ENCODE measurements at regions not wholly inside any gene's neighbourhood (a gene's known extent, or its start where the extent isn't known, plus 50 kb on each side); places are given as distances from the start of the nearest gene placed in this dataset.
A peak's percentile ranks its signal among the peaks of the same experiment; 100 is the strongest.

DNA sequence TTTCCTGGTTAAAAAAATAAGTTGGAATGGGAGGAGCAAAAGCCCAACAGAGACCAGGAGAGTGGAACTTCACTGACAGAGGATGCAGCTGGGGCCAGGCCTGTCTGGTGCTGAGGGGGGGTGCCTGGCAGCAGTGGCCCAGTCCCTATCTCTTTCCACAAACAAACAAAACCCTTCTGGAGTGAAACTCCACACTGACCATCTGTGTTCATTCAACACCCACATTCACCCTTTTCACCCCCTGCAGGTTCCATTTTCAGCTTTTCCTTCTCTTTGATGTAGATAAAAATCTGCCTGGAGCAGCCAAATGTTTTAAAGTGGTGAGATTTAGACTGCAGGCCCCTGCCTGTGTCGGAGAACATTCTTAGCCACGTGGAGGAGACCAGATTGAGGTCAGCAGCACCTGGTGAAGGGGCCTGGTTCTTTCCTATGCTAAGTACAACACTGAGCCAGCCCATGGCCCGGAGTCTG is 161.4 kb upstream of the CDH11 start:
- no peak overlapping the region for H3K9ac ChIP-seq (ENCODE audit: low read depth, low read length)
- no peaks in the 10 kb centered on the region for H3K9me1 ChIP-seq (ENCODE audit: insufficient read depth, low read length)
- no peaks in the 10 kb centered on the region for H3K9me3 ChIP-seq (ENCODE audit: control insufficient read depth, insufficient read depth, low read length)
- H3K36me3 ChIP-seq (ENCODE audit: control insufficient read depth, insufficient read depth, low read length), result no peaks in the 10 kb centered on the region
- H2BK15ac ChIP-seq (ENCODE audit: low read depth, low read length), result no peak overlapping the region
- H4K5ac ChIP-seq (ENCODE audit: low read depth, low read length), result no peak overlapping the region
- dilution Hi-C loops (cut with HindIII; ENCODE audit: low sequenced_read_pairs, unreplicated experiment) (no loop called here), intact Hi-C loops (cut with micrococcal nuclease) (no loop called here), in situ Hi-C loops (cut with MboI; ENCODE audit: low sequenced_read_pairs) (no loop called here)
- H3K14ac ChIP-seq (replicated peaks; ENCODE audit: low read depth, low read length), result no peak overlapping the region
- no peak overlapping the region for H2BK120ac ChIP-seq (ENCODE audit: low read depth, low read length)
- CTCF ChIA-PET, result no interaction called here
- no peak overlapping the region for H2BK5ac ChIP-seq (ENCODE audit: low read depth, low read length, poor library complexity, severe bottlenecking)
- no peak overlapping the region for H3K23ac ChIP-seq (ENCODE audit: low read depth, low read length)
- POLR2A ChIA-PET (ENCODE audit: unreplicated experiment), result no interaction called here
- DNase-seq (peak; percentile 34), ATAC-seq (ENCODE audit: low read depth) (peak; percentile 50)
- H3K4ac ChIP-seq (ENCODE audit: low read depth, low read length), result no peak overlapping the region
- H2BK20ac ChIP-seq (ENCODE audit: low read depth, low read length), result no peak overlapping the region
- no peak overlapping the region for H2AK9ac ChIP-seq (replicated peaks; ENCODE audit: low read depth, low read length, poor library complexity)
- H3K79me1 ChIP-seq (ENCODE audit: low read depth in 1 of 2, low read length in 2 of 2), result no peaks in the 10 kb centered on the region
- peak overlapping the region; percentile 71 for H2AFZ ChIP-seq (replicated peaks; ENCODE audit: low read length, poor library complexity)
- WGBS, 2 experiments (ENCODE audit: extremely low coverage in 2 of 2, insufficient read length in 1 of 2), result no CpG with 5 or more reads among the region's 3 CpGs
- H3K4me3 ChIP-seq (ENCODE audit: insufficient read depth, low read depth, low read length), result no peak overlapping the region
- no peak overlapping the region for H4K8ac ChIP-seq (ENCODE audit: low read depth in 2 of 2, low read length in 2 of 2)
- no peak overlapping the region; the same call in 1 of the 2 replicates for H3K4me2 ChIP-seq (ENCODE audit: low read depth, low read length)
- H3K56ac ChIP-seq (ENCODE audit: extremely low read depth, insufficient read depth, low read length), result no peak overlapping the region
- TF ChIP-seq POLR2A (IDR thresholded peaks at IDR 0.05; ENCODE audit: low read depth, low read length), result no peak
- no peak for TF ChIP-seq MAZ (IDR thresholded peaks at IDR 0.05; ENCODE audit: borderline replicate concordance, low read depth, low read length)
- H3K18ac ChIP-seq (ENCODE audit: low read depth, low read length), result no peak overlapping the region
- H3K27ac ChIP-seq (ENCODE audit: insufficient read depth, low read length), result no peak overlapping the region
- H4K91ac ChIP-seq (ENCODE audit: insufficient read depth, low read depth, low read length), result no peak overlapping the region
- no peaks in the 10 kb centered on the region for H4K20me1 ChIP-seq (ENCODE audit: insufficient read depth, low read length)
- H3K27me3 ChIP-seq (ENCODE audit: control insufficient read depth, insufficient read depth, low read length), result no peaks in the 10 kb centered on the region
- peaks cover 4% of the 10 kb centered on the region; the same call in 1 of the 2 replicates for H3K4me1 ChIP-seq (ENCODE audit: control insufficient read depth, insufficient read depth, low read length)
- no TSS peak for BruUV-seq (replicated peaks)
- H2AK5ac ChIP-seq (ENCODE audit: low read depth, low read length), result no peak overlapping the region
